ENCODE measurements at regions not wholly inside any gene's neighbourhood (a gene's known extent, or its start where the extent isn't known, plus 50 kb on each side); places are given as distances from the start of the nearest gene placed in this dataset.

GRCh38 chr6:14983599-14984518 is 262.0 kb upstream of the JARID2 start:
- TF ChIP-seq CTCF (IDR thresholded peaks at IDR 0.05; ENCODE audit: insufficient read depth, low read depth, low read length) (no peak), EZH2 (IDR thresholded peaks at IDR 0.05; ENCODE audit: insufficient read depth, low read length) (no peak)
